ENCODE measurements at regions not wholly inside any gene's neighbourhood (a gene's known extent, or its start where the extent isn't known, plus 50 kb on each side); places are given as distances from the start of the nearest gene placed in this dataset.
"Not testable (repeated sequence)": the region's sequence is repeated elsewhere in the genome, so short reads cannot be mapped to it uniquely, and the experiment has no call there.

GRCh38 chr18:22585333-22585732, 167.6 kb upstream of the CTAGE1 start:
- no peak overlapping the region for H3K27ac ChIP-seq (ENCODE audit: low read depth, low read length)
- no peak overlapping the region for H3K4me3 ChIP-seq (ENCODE audit: low read depth, low read length)
- DNase-seq (ENCODE audit: low read depth, low spot score): no peak
- CTCF ChIA-PET: no interaction called here
- H3K9me3 ChIP-seq (ENCODE audit: control insufficient read depth, insufficient read depth, low read length): no peaks in the 10 kb centered on the region
- H3K27me3 ChIP-seq (ENCODE audit: control insufficient read depth, insufficient read depth, low read length): peaks cover 5% of the 10 kb centered on the region
- no peak for TF ChIP-seq CTCF (IDR thresholded peaks at IDR 0.05; ENCODE audit: low read depth, low read length)
- POLR2A ChIA-PET: no interaction called here

GRCh38 chr18:22585821-22586220, 168.1 kb upstream of the CTAGE1 start:
- H3K27ac ChIP-seq (ENCODE audit: low read depth, low read length): no peak overlapping the region
- no peak for TF ChIP-seq CTCF (IDR thresholded peaks at IDR 0.05; ENCODE audit: low read depth, low read length)
- CTCF ChIA-PET: no interaction called here
- H3K4me3 ChIP-seq (ENCODE audit: low read depth, low read length): no peak overlapping the region
- H3K9me3 ChIP-seq (ENCODE audit: control insufficient read depth, insufficient read depth, low read length): no peaks in the 10 kb centered on the region
- peaks cover 5% of the 10 kb centered on the region for H3K27me3 ChIP-seq (ENCODE audit: control insufficient read depth, insufficient read depth, low read length)
- POLR2A ChIA-PET: no interaction called here
- no peak for DNase-seq (ENCODE audit: low read depth, low spot score)

- Histone ChIP-seq H3K27me3 (ENCODE audit: control insufficient read depth, insufficient read depth, low read length) (peaks cover 8% of the 10 kb centered on the region), H3K27ac (ENCODE audit: low read depth, low read length) (no peak overlapping the region), H3K4me3 (ENCODE audit: low read depth, low read length) (no peak overlapping the region), H3K9me3 (ENCODE audit: control insufficient read depth, insufficient read depth, low read length) (no peaks in the 10 kb centered on the region)
- POLR2A ChIA-PET: no interaction called here
- CTCF ChIA-PET: no interaction called here
- TF ChIP-seq CTCF (IDR thresholded peaks at IDR 0.05; ENCODE audit: low read depth, low read length): no peak
- DNase-seq (ENCODE audit: low read depth, low spot score): no peak
Measured at GRCh38 chr18:22591222-22591621, 173.5 kb upstream of the CTAGE1 start.

- no peak for DNase-seq (ENCODE audit: low read depth, low spot score)
- TF ChIP-seq CTCF (IDR thresholded peaks at IDR 0.05; ENCODE audit: low read depth, low read length): no peak
- ChIA-PET POLR2A (no interaction called here), CTCF (no interaction called here)
- H3K4me3 ChIP-seq (ENCODE audit: low read depth, low read length): no peak overlapping the region
- no peaks in the 10 kb centered on the region for H3K9me3 ChIP-seq (ENCODE audit: control insufficient read depth, insufficient read depth, low read length)
- peaks cover 5% of the 10 kb centered on the region for H3K27me3 ChIP-seq (ENCODE audit: control insufficient read depth, insufficient read depth, low read length)
- H3K27ac ChIP-seq (ENCODE audit: low read depth, low read length): no peak overlapping the region
Measured at GRCh38 chr18:22594155-22594690, 176.5 kb upstream of the CTAGE1 start.

GRCh38 chr18:22601481-22601880, 183.8 kb upstream of the CTAGE1 start:
- POLR2A ChIA-PET: no interaction called here
- no peak for DNase-seq (ENCODE audit: low read depth, low spot score)
- Histone ChIP-seq H3K27me3 (ENCODE audit: control insufficient read depth, insufficient read depth, low read length) (peaks cover 6% of the 10 kb centered on the region), H3K9me3 (ENCODE audit: control insufficient read depth, insufficient read depth, low read length) (no peaks in the 10 kb centered on the region), H3K4me3 (ENCODE audit: low read depth, low read length) (no peak overlapping the region), H3K27ac (ENCODE audit: low read depth, low read length) (no peak overlapping the region)
- CTCF ChIA-PET: no interaction called here
- TF ChIP-seq CTCF (IDR thresholded peaks at IDR 0.05; ENCODE audit: low read depth, low read length): no peak

GRCh38 chr18:22602456-22602855, 184.7 kb upstream of the CTAGE1 start:
- H3K4me3 ChIP-seq (ENCODE audit: low read depth, low read length); H3K27ac ChIP-seq (ENCODE audit: low read depth, low read length); POLR2A ChIA-PET; CTCF ChIA-PET; H3K27me3 ChIP-seq (ENCODE audit: control insufficient read depth, insufficient read depth, low read length); DNase-seq (ENCODE audit: low read depth, low spot score); H3K9me3 ChIP-seq (ENCODE audit: control insufficient read depth, insufficient read depth, low read length): not testable (repeated sequence)

Data from AG04450 (cell line).